Astrocyte of the cerebellum (primary cell): ENCODE measurements at regions not wholly inside any gene's neighbourhood (a gene's known extent, or its start where the extent isn't known, plus 50 kb on each side); places are given as distances from the start of the nearest gene placed in this dataset.

Experiments
- DNase-seq: peaks from one replicate; pipeline ENCODE4 v3.0.0-alpha.2; 2011; ENCODE audit warnings: low read depth
- H3K4me3 ChIP-seq: 2 replicates; pipeline ENCODE4 v1.5.1; 2011; ENCODE audit warnings: mild to moderate bottlenecking, low read depth, low read length, moderate library complexity
- CTCF ChIP-seq: IDR thresholded peaks from 2 replicates; pipeline ENCODE4 v1.5.1; 2012; ENCODE audit warnings: low read length, low read depth, moderate library complexity, mild to moderate bottlenecking; ENCODE audit errors: missing control alignments
- in situ Hi-C: cut with HindIII; loops from 2 replicates; pipeline ENCODE4 v1.10.0; 2017; ENCODE audit warnings: low sequenced_read_pairs

- DNase-seq = no peak
- in situ Hi-C loops = no loop called here
- no peak overlapping the region for H3K4me3 ChIP-seq
- no peak for TF ChIP-seq CTCF
These were observed 195.6 kb upstream of the PFKP start for GRCh38 chr10:2871673-2872219.

- H3K4me3 ChIP-seq = no peak overlapping the region
- DNase-seq = no peak
- TF ChIP-seq CTCF = no peak
- in situ Hi-C loops = no loop called here
These were observed 196.7 kb upstream of the PFKP start for GRCh38 chr10:2870654-2871053.

- no peak for TF ChIP-seq CTCF
- in situ Hi-C loops = no loop called here
- no peak overlapping the region for H3K4me3 ChIP-seq
- DNase-seq = no peak
These were observed 199.5 kb upstream of the PFKP start for GRCh38 chr10:2867788-2868299.

GRCh38 chr10:2866569-2866968 lies 200.8 kb upstream of the PFKP start:
- TF ChIP-seq CTCF = no peak
- no peak overlapping the region for H3K4me3 ChIP-seq
- in situ Hi-C loops = no loop called here
- no peak for DNase-seq

GRCh38 chr10:2861632-2862210 lies 205.6 kb upstream of the PFKP start:
- no peak for DNase-seq
- H3K4me3 ChIP-seq = no peak overlapping the region
- in situ Hi-C loops = no loop called here
- TF ChIP-seq CTCF = no peak

- in situ Hi-C loops = no loop called here
- no peak for TF ChIP-seq CTCF
- DNase-seq = no peak
- H3K4me3 ChIP-seq = no peak overlapping the region
These were observed 208.9 kb upstream of the PFKP start for GRCh38 chr10:2858452-2858851.
